ENCODE measurements at regions not wholly inside any gene's neighbourhood (a gene's known extent, or its start where the extent isn't known, plus 50 kb on each side); places are given as distances from the start of the nearest gene placed in this dataset.

GRCh38 chrX:111005166-111005565 lies 90.8 kb upstream of the PAK3 start:
- TF ChIP-seq POLR2A (IDR thresholded peaks at IDR 0.05; ENCODE audit: low read length) (no peak), CTCF (IDR thresholded peaks at IDR 0.05) (no peak), ZFP36 (IDR thresholded peaks at IDR 0.05; ENCODE audit: borderline replicate concordance, partially characterized antibody) (no peak), EP300 (IDR thresholded peaks at IDR 0.05) (no peak), KDM1A (IDR thresholded peaks at IDR 0.05; ENCODE audit: low read depth) (no peak), REST (IDR thresholded peaks at IDR 0.05) (no peak), BCL3 (IDR thresholded peaks at IDR 0.05) (no peak), SMC3 (IDR thresholded peaks at IDR 0.05) (no peak), BHLHE40 (IDR thresholded peaks at IDR 0.05; ENCODE audit: low read depth, low read length) (no peak), CHD2 (IDR thresholded peaks at IDR 0.05; ENCODE audit: low read length, partially characterized antibody) (no peak), RCOR1 (IDR thresholded peaks at IDR 0.05; ENCODE audit: low read depth, low read length) (no peak), ESRRA (IDR thresholded peaks at IDR 0.05; ENCODE audit: borderline replicate concordance, low read length) (no peak), ZC3H11A (IDR thresholded peaks at IDR 0.05) (no peak), USF2 (IDR thresholded peaks at IDR 0.05) (no peak)
